Effector memory CD8-positive, alpha-beta T cell (primary cell): ENCODE measurements at regions not wholly inside any gene's neighbourhood (a gene's known extent, or its start where the extent isn't known, plus 50 kb on each side); places are given as distances from the start of the nearest gene placed in this dataset.

Source experiments
- ATAC-seq: fragments of 150-1000 bp; cut with Tn5 transposase; replicated peaks from 2 replicates; pipeline ENCODE4 v1.10.0; 2021; ENCODE audit warnings: mild to moderate bottlenecking, moderate library complexity
- DNase-seq, 3 experiments: peaks; one replicate each; pipeline ENCODE4 v3.0.0; 2021
- H3K27ac Mint-ChIP-seq, 2 donors: one replicate each; pipeline ENCODE4 v1.8.0; 2022; ENCODE audit warnings: mild to moderate bottlenecking in 2 of 2, mixed read lengths in 2 of 2, moderate library complexity in 2 of 2
- H3K27me3 Mint-ChIP-seq, 2 donors: one replicate each; pipeline ENCODE4 v1.8.0; 2022; ENCODE audit warnings: mixed read lengths in 2 of 2
- H3K36me3 Mint-ChIP-seq: one replicate; pipeline ENCODE4 v1.8.0; 2022; ENCODE audit warnings: mild to moderate bottlenecking, moderate library complexity, mixed read lengths; ENCODE audit not compliant: insufficient read depth
- H3K4me1 Mint-ChIP-seq, 2 donors: one replicate each; pipeline ENCODE4 v1.8.0; 2022; ENCODE audit warnings: low read depth in 2 of 2, mixed read lengths in 2 of 2
- H3K4me3 Mint-ChIP-seq, 2 donors: one replicate each; pipeline ENCODE4 v1.8.0; 2022; ENCODE audit warnings: mild to moderate bottlenecking in 2 of 2, mixed read lengths in 2 of 2, moderate library complexity in 2 of 2
- H3K9me3 Mint-ChIP-seq, 2 donors: one replicate each; pipeline ENCODE4 v1.8.0; 2022; ENCODE audit warnings: mixed read lengths in 2 of 2

DNA sequence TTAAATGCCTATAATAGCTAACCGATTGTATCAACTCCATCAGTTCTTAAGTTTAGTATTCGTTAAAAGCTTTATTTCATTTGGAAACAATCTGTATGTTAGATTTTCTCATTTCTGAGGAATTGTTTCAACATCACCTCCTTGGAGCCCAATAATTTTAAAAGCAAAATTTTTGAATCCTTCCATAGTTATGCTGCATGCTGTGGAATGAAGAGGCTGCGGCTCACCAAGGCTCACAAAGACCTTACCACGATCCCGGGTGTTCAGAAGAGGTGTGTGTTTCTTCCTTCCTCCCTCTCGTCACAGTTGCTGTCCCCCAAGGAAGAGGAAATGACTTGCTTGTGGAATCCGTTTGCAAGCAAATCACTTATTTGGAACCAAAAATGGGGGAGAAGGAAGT is 143.8 kb downstream of the FGF1 start:
- no peak for DNase-seq
- Mint-ChIP-seq H3K9me3 (no peaks in the 10 kb centered on the region), H3K27me3 (peaks cover 26 to 31% of the 10 kb centered on the region in 2 donors), H3K27ac (no peak overlapping the region), H3K36me3 (no peaks in the 10 kb centered on the region), H3K4me1 (no peaks in the 10 kb centered on the region), H3K4me3 (no peak overlapping the region)
- no peak for ATAC-seq

DNA sequence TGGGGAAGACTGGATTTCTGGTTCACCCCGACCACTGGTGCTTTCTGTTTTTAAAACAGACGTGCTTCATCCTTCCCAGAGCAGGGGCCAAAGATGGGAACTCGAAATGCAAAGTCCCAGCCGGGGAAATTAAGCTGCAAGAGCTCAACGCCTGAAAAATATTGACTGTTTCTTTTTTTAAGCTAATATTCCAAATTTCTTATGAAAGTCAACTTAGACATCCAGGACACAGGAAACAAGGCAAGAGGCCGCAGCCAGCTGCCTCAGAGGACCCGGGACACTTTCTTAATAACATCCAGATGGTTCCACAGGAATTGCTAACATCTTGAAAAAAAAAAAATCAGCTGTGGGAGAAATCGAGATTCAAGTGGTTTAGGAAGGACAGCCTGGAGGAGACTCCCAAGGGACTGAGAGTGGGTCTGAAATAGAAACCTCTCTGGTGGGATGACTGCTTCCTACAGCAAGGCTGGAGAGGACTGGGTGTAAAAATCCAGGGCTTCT is 144.9 kb downstream of the FGF1 start:
- ATAC-seq (no peak), DNase-seq (no peak)
- Mint-ChIP-seq H3K36me3 (no peaks in the 10 kb centered on the region), H3K9me3 (no peaks in the 10 kb centered on the region), H3K4me1 (no peaks in the 10 kb centered on the region), H3K4me3 (no peak overlapping the region), H3K27ac (no peak overlapping the region), H3K27me3 (peaks cover 26 to 31% of the 10 kb centered on the region in 2 donors)

DNA sequence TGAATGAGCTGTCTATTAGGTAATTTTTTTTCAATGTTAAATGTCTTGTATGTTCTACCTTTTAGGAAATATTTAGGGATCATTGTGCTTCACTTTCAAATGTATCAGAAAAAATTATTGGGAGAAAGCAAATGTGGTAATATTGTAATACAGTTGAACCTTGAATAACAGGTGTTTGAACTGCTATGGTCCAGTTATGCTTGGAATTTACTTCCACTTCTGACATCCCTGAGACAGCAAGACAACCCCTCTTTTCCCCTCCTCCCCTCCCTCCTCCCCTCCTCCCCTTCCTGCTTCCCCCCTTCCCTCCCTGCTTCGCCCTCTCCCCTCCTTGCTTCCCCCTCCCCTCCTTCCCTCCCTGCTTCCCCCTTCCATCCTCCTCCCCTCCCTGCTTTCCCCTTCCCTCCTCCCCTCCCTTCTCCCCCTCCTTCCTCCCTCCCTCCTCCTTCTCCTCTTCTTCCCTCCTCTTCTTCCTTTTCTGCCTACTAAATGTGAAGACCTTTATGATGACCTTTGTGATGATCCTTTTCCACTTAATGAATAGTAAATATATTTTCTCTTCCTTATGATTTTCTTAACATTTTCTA is 146.6 kb downstream of the FGF1 start:
- H3K9me3 Mint-ChIP-seq: no peaks in the 10 kb centered on the region
- H3K4me3 Mint-ChIP-seq: no peak overlapping the region
- H3K36me3 Mint-ChIP-seq: no peaks in the 10 kb centered on the region
- ATAC-seq (no peak), DNase-seq (no peak)
- H3K27ac Mint-ChIP-seq: no peak overlapping the region
- H3K27me3 Mint-ChIP-seq: peaks cover 23 to 24% of the 10 kb centered on the region in 2 donors
- H3K4me1 Mint-ChIP-seq: no peaks in the 10 kb centered on the region

DNA sequence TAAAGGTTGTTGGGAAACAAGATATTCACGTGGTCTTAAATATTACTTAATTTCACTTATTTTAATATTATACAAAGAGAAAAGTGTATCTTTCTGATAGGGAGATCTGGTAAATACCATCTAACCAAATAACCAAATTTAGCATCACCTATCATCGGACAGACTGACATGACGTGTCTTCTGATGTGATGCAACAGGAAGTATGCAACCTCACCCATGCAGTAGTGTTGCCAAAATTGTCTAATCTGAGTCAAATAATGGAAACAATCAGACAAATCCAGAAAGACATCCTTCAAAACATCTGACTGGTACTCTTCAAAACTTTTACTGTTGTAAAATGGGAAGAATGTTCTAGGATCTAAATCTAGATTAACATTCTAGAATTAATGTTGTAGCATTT is 148.0 kb downstream of the FGF1 start:
- DNase-seq (no peak), ATAC-seq (peak; percentile 24)
- H3K4me3 Mint-ChIP-seq: no peak overlapping the region
- no peaks in the 10 kb centered on the region for H3K36me3 Mint-ChIP-seq
- peaks cover 14 to 18% of the 10 kb centered on the region in 2 donors for H3K27me3 Mint-ChIP-seq
- H3K27ac Mint-ChIP-seq: no peak overlapping the region
- no peaks in the 10 kb centered on the region for H3K4me1 Mint-ChIP-seq
- H3K9me3 Mint-ChIP-seq: no peaks in the 10 kb centered on the region

DNA sequence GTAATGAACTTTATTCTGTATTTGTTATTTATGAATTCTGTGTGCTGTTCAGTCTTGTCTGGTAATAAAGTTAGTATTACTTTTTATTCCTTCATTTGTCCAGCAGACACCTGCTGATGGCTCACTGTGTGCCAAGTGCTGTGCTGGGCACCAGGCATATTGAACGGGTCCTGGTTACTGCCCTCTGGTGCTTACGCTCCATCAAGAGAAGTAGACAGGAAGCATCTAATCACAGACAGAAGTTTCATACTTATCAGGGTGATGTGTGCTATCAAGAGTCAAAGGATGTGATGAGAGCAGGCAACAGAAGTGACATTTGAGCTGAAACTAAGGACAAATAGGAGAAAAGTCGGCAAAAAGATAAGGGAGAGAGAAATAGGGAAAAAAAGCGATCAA is 153.1 kb downstream of the FGF1 start:
- Mint-ChIP-seq H3K9me3 (no peaks in the 10 kb centered on the region), H3K27me3 (peaks cover 0 to 12% of the 10 kb centered on the region in 2 donors), H3K27ac (no peak overlapping the region), H3K36me3 (no peaks in the 10 kb centered on the region), H3K4me3 (no peak overlapping the region), H3K4me1 (no peaks in the 10 kb centered on the region)
- DNase-seq (no peak), ATAC-seq (no peak)

DNA sequence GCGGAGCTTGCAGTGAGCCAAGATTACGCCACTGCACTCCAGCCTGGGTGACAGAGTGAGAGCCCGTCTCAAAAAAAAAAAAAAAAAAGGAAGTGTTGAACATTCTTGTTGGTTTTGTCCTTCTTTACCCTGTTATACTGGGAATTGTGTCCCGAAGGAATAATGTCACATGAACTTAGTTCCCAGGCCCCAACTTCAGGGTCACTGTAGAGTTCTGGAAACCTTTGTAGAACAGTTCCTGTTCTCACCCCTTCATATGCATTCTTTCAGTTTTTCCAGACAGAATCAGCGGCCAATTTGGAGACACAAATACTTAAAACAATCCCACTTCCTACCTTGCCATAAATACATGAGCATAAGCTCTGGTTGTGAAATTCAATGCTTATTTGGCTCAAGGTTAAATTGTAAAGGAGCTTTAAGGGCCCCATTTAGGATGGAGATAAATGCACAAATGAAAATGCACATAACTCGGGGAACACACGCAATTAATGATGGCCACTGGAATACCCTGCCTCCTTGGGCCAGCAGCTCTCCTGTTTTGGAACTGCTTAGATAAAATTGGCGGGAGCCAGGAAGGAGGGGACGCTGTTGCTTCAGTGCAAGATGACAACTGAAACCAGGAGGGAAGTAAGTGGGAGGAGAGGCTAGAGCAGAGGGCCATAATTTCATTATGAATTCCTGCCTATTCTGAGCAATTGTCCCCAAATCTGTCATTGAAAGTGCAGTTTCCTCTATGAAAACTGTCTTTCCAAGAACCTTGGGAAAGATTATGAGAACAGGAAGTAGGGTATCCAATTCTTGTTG is 153.7 kb downstream of the FGF1 start:
- Mint-ChIP-seq H3K4me1 (no peaks in the 10 kb centered on the region), H3K27me3 (peaks cover 0 to 12% of the 10 kb centered on the region in 2 donors), H3K27ac (no peak overlapping the region), H3K4me3 (no peak overlapping the region), H3K9me3 (no peaks in the 10 kb centered on the region), H3K36me3 (no peaks in the 10 kb centered on the region)
- ATAC-seq (no peak), DNase-seq (no peak)

DNA sequence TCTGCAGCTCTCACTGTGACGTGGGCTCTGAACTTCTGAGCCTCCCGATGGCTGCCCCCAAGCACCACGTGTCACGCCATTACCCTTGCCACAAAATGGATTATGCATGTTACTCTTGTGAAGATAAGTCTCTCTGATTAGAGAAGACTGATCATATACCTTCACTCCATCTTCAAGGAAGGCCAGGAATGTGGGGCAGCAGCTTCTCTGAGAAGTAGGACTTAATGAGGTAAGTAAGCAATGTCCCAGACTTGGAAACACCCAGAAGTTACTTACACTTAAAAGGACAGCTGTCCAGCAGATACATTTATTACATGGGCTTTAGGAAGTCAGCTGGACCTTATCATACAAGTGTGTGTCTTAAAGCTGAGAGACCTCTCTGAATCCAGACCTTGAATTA is 155.0 kb downstream of the FGF1 start:
- Mint-ChIP-seq H3K4me3 (no peak overlapping the region), H3K9me3 (no peaks in the 10 kb centered on the region), H3K27ac (no peak overlapping the region), H3K4me1 (no peaks in the 10 kb centered on the region), H3K27me3 (peaks cover 0 to 12% of the 10 kb centered on the region in 2 donors), H3K36me3 (no peaks in the 10 kb centered on the region)
- no peak for ATAC-seq
- DNase-seq: no peak

DNA sequence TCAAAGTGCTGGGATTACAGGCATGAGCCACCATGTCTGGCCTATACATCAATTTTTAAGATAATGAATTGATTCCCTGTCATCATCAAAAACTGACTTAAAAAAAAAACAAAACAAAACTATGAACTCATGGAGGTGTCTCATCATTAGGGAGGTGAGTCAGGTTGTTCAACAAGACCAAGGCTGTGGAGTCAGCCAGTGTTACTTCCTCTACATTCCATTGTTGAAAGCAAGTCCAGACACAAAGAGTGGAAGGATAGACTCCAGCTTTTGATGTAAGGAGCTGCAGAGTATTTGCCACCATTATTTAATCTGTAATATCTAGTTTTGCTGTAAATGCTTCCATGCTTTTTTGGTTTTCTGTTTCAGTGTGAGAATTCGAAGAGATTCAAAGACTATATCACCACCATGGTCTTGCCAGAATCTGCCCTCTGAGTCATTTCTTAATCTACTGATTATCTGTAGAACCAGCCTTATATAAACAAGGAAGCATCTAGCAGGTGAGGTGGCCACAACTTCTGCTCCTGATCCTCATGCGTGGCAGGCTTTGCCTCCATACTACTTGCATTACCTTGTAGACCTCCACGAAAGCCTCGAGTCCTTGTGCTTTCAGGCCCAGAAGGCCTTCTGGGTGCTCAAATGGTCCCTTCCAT is 156.1 kb downstream of the FGF1 start:
- no peak overlapping the region for H3K27ac Mint-ChIP-seq
- no peak overlapping the region for H3K4me3 Mint-ChIP-seq
- no peaks in the 10 kb centered on the region for H3K36me3 Mint-ChIP-seq
- no peaks in the 10 kb centered on the region for H3K4me1 Mint-ChIP-seq
- H3K27me3 Mint-ChIP-seq: peaks cover 5 to 12% of the 10 kb centered on the region in 2 donors
- ATAC-seq (no peak), DNase-seq (no peak)
- H3K9me3 Mint-ChIP-seq: no peaks in the 10 kb centered on the region

DNA sequence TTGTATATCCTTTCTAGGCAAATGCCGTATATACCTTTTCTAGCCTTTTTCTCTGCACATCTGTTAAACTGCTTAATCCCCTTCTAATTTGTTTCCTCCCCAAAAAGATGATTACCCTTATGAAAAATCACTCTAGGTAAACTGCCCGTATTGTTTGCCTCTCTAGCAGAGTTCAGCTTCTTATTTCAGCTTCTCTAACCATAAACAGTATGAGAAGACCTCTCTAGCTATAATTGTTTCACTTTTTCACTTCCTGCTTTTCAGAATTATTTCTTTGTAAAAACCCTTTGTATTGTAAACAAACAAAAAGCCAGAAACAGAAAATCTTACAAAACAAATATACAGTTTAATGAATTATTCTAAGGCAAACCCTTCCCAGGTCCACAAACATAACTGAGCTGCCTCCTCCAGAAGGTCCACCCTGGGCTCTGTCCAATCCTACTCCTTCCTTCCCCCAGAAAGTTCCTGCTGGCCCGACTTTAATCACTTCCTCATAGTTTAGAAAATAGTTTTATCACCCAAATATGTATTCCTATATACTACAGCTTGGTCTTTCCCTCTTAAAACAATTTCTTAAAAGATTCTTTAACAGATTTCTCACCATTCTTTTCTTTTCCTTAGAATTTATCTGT is 158.1 kb downstream of the FGF1 start:
- H3K27ac Mint-ChIP-seq: no peak overlapping the region
- no peak overlapping the region for H3K4me3 Mint-ChIP-seq
- DNase-seq (no peak), ATAC-seq (no peak)
- H3K36me3 Mint-ChIP-seq: no peaks in the 10 kb centered on the region
- H3K9me3 Mint-ChIP-seq: no peaks in the 10 kb centered on the region
- peaks cover 5 to 18% of the 10 kb centered on the region in 2 donors for H3K27me3 Mint-ChIP-seq
- H3K4me1 Mint-ChIP-seq: no peaks in the 10 kb centered on the region

DNA sequence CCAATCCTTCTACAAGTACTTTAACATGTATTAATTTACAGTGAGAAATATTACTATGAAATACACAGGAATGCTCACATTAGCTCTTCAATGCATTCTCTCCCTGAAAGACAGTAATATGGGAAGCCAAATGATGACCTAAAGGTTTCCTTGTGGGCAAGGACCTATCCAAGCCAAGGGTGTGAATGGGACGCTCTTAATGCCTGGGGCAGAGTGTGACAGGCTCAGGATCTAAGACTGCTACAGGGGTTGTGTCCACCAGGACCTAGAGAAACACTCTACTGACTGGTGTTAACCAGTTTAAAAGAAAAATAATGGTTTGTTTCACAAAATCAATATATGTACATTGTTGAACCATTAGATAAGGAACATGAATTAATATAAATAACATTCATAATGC is 158.7 kb downstream of the FGF1 start:
- no peaks in the 10 kb centered on the region for H3K36me3 Mint-ChIP-seq

DNA sequence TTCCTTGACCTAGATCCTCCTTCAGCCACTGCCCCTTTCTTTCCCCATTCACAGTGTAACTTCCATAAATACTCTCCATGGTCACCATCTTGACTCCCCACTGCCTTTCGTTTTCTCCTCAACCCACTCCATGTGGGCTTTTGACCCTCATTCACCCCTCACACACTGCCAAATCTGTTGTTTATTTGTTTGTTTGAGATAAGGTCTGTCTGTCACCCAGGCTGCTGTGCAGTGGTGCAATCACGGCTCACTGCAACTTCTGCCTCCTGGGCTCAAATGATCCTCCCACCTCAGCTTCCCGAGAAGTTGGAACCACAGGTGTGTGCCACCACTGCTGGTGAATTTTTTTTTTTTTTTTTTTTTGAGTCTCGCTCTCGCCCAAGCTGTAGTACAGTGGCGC is 162.9 kb downstream of the FGF1 start:
- H3K9me3 Mint-ChIP-seq: no peaks in the 10 kb centered on the region

More for the DNA sequence above, 158.7 kb downstream of the FGF1 start:
- Mint-ChIP-seq H3K27me3 (peaks cover 5 to 16% of the 10 kb centered on the region in 2 donors), H3K4me3 (no peak overlapping the region), H3K27ac (no peak overlapping the region), H3K9me3 (no peaks in the 10 kb centered on the region), H3K4me1 (no peaks in the 10 kb centered on the region)
- ATAC-seq: no peak
- DNase-seq: no peak

DNA sequence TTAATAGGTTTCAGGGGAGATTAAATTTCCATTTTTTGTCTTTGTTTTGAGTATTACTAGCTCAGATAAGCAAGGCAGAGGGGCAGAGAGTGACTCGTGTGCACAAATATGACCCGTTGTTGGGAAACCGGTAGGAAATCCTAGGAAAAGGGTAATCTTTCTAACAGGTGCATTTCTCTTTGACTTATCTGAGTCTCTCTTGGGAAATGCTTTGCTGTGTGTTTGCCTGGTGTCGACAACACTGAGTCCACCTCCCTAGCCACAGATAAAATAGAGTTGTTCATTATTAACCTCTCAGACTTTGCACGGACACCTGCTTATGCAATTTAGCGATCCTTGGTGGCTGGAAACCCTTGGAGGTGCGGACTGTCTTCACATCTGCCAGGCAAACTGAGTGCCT is 164.2 kb downstream of the FGF1 start:
- Mint-ChIP-seq H3K9me3 (peaks cover 5 to 9% of the 10 kb centered on the region in 2 donors), H3K36me3 (peaks cover 3% of the 10 kb centered on the region), H3K27me3 (peaks cover 5 to 10% of the 10 kb centered on the region in 2 donors), H3K4me1 (no peaks in the 10 kb centered on the region), H3K27ac (no peak overlapping the region), H3K4me3 (no peak overlapping the region)
- DNase-seq (no peak), ATAC-seq (no peak)

More for the DNA sequence above, 162.9 kb downstream of the FGF1 start:
- Mint-ChIP-seq H3K27ac (no peak overlapping the region), H3K27me3 (peaks cover 5 to 10% of the 10 kb centered on the region in 2 donors), H3K4me1 (no peaks in the 10 kb centered on the region), H3K36me3 (peaks cover 3% of the 10 kb centered on the region), H3K4me3 (no peak overlapping the region)
- no peak for ATAC-seq
- no peak for DNase-seq

DNA sequence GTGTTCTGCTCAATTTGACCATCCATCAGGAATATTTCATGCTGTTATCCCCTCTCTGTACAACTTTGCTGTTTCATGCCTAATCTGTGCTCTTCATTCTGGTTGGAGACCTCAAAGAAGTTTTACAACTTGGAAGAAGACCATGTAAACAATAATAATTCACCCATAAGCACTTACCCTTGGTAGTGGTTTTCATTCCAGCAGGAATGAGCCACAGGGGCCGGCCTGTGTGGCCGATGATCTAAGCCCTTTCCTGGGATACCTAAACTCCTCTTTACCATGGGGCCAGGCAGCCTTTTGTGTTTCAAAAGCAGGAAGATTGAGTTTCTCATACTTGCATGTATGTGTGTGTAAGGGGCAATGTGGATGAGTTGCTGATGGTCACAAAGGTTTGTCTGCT is 165.0 kb downstream of the FGF1 start:
- Mint-ChIP-seq H3K27me3 (peaks cover 5 to 10% of the 10 kb centered on the region in 2 donors), H3K36me3 (peaks cover 3% of the 10 kb centered on the region), H3K4me1 (no peaks in the 10 kb centered on the region), H3K4me3 (no peak overlapping the region), H3K9me3 (peaks cover 12 to 15% of the 10 kb centered on the region in 2 donors), H3K27ac (no peak overlapping the region)
- no peak for ATAC-seq
- DNase-seq: no peak
